ENCODE measurements at regions not wholly inside any gene's neighbourhood (a gene's known extent, or its start where the extent isn't known, plus 50 kb on each side); places are given as distances from the start of the nearest gene placed in this dataset.

- 82 to 83% methylated on average over 3 of the region's 3 CpGs for WGBS, 2 donors
- no peak for TF ChIP-seq POLR2A (IDR thresholded peaks at IDR 0.05)
- TF ChIP-seq CTCF (IDR thresholded peaks at IDR 0.05) = no peak
- Histone ChIP-seq H3K4me1 (no peaks in the 10 kb centered on the region), H3K27ac (no peak overlapping the region), H3K36me3 (ENCODE audit: low read depth, missing control alignments) (no peaks in the 10 kb centered on the region), H3K4me3 (no peak overlapping the region), H3K27me3 (no peaks in the 10 kb centered on the region), H3K9me3 (no peaks in the 10 kb centered on the region)
- intact Hi-C loops (cut with DNase I; ENCODE audit: low total_unique reads) = no loop called here
- no peak for DNase-seq
Measured at GRCh38 chr1:72462186-72462905, 180.0 kb upstream of the NEGR1 start.

- DNase-seq = no peak
- H3K4me1 ChIP-seq = no peaks in the 10 kb centered on the region
- intact Hi-C loops (cut with DNase I; ENCODE audit: low total_unique reads) = no loop called here
- no peak for TF ChIP-seq POLR2A (IDR thresholded peaks at IDR 0.05)
- H3K4me3 ChIP-seq = no peak overlapping the region
- no peak overlapping the region for H3K27ac ChIP-seq
- no peaks in the 10 kb centered on the region for H3K9me3 ChIP-seq
- no peaks in the 10 kb centered on the region for H3K27me3 ChIP-seq
- WGBS, 2 donors = 75 to 80% methylated on average over 3 of the region's 3 CpGs
- H3K36me3 ChIP-seq (ENCODE audit: low read depth, missing control alignments) = no peaks in the 10 kb centered on the region
Measured at GRCh38 chr1:72442262-72442661, 159.9 kb upstream of the NEGR1 start.

- Histone ChIP-seq H3K4me3 (no peak overlapping the region), H3K4me1 (no peaks in the 10 kb centered on the region), H3K27me3 (no peaks in the 10 kb centered on the region), H3K27ac (no peak overlapping the region), H3K36me3 (ENCODE audit: low read depth, missing control alignments) (no peaks in the 10 kb centered on the region), H3K9me3 (no peaks in the 10 kb centered on the region)
- TF ChIP-seq CTCF (IDR thresholded peaks at IDR 0.05) (no peak), POLR2A (IDR thresholded peaks at IDR 0.05) (no peak)
- WGBS, 2 donors = 93 to 100% methylated on average over 1 of the region's 1 CpG
- DNase-seq = no peak
- intact Hi-C loops (cut with DNase I; ENCODE audit: low total_unique reads) = no loop called here
Measured at GRCh38 chr1:72439036-72439435, 156.7 kb upstream of the NEGR1 start.

- H3K27me3 ChIP-seq = no peaks in the 10 kb centered on the region
- TF ChIP-seq POLR2A (IDR thresholded peaks at IDR 0.05) (no peak), CTCF (IDR thresholded peaks at IDR 0.05) (no peak)
- no peak overlapping the region for H3K27ac ChIP-seq
- no peaks in the 10 kb centered on the region for H3K4me1 ChIP-seq
- intact Hi-C loops (cut with DNase I; ENCODE audit: low total_unique reads) = no loop called here
- H3K36me3 ChIP-seq (ENCODE audit: low read depth, missing control alignments) = no peaks in the 10 kb centered on the region
- no peak for DNase-seq
- no peak overlapping the region for H3K4me3 ChIP-seq
- WGBS, 2 donors = 82 to 84% methylated on average over 1 of the region's 1 CpG
- no peaks in the 10 kb centered on the region for H3K9me3 ChIP-seq
Measured at GRCh38 chr1:72438270-72438669, 155.9 kb upstream of the NEGR1 start.

GRCh38 chr1:72435025-72435424, 152.7 kb upstream of the NEGR1 start:
- no peak overlapping the region for H3K27ac ChIP-seq
- H3K4me1 ChIP-seq = no peaks in the 10 kb centered on the region
- no peaks in the 10 kb centered on the region for H3K9me3 ChIP-seq
- TF ChIP-seq CTCF (IDR thresholded peaks at IDR 0.05) (no peak), POLR2A (IDR thresholded peaks at IDR 0.05) (no peak)
- H3K4me3 ChIP-seq = no peak overlapping the region
- intact Hi-C loops (cut with DNase I; ENCODE audit: low total_unique reads) = no loop called here
- no peak for DNase-seq
- H3K27me3 ChIP-seq = no peaks in the 10 kb centered on the region
- H3K36me3 ChIP-seq (ENCODE audit: low read depth, missing control alignments) = no peaks in the 10 kb centered on the region

Measured in testis (tissue), 2 donors.